A673 (cell line): ENCODE measurements at regions not wholly inside any gene's neighbourhood (a gene's known extent, or its start where the extent isn't known, plus 50 kb on each side); places are given as distances from the start of the nearest gene placed in this dataset.

Experiments
- BruUV-seq: library from RNA; stranded (reverse); fragments of 400-500 nt; replicated peaks from 2 replicates; lab custom pipeline; 2021; lab: Mats Ljungman, UMichigan
- CTCF ChIA-PET: fragments of 300-600 bp; sonication (Branson Sonifier 250); formaldehyde crosslinking; loops from one replicate; lab custom pipeline; 2022; ENCODE audit warnings: antibody characterized with exemption; lab: Charles Lee
- POLR2A ChIA-PET: fragments of 300-600 bp; sonication (Branson Sonifier 250); formaldehyde crosslinking; loops from one replicate; lab custom pipeline; 2022; ENCODE audit warnings: antibody characterized with exemption; ENCODE audit not compliant: low non-redundant PET; lab: Charles Lee
- DNase-seq: peaks from one replicate; pipeline ENCODE4 v3.0.0-alpha.2; 2015; ENCODE audit warnings: low spot score
- H3K27ac ChIP-seq: fragments of 200-600 bp; sonication (generic); 2 replicates; pipeline ENCODE4 v1.5.1; 2016; ENCODE audit warnings: mixed run types, low read depth, mild to moderate bottlenecking, mixed read lengths, antibody characterized with exemption, low read length; ENCODE audit not compliant: poor library complexity, severe bottlenecking
- H3K27me3 ChIP-seq: fragments of 200-600 bp; sonication (generic); replicated peaks from 2 replicates; pipeline ENCODE4 v1.6.1; 2017; ENCODE audit warnings: mixed run types, low read depth, mild to moderate bottlenecking, mixed read lengths, antibody characterized with exemption, low read length; ENCODE audit not compliant: insufficient read depth, poor library complexity
- H3K36me3 ChIP-seq: fragments of 200-600 bp; sonication (generic); 2 replicates; pipeline ENCODE4 v1.6.1; 2016; ENCODE audit warnings: mixed run types, mild to moderate bottlenecking, mixed read lengths, antibody characterized with exemption, low read length; ENCODE audit not compliant: insufficient read depth, poor library complexity, severe bottlenecking
- H3K4me1 ChIP-seq: fragments of 200-600 bp; sonication (generic); 2 replicates; pipeline ENCODE4 v1.6.1; 2017; ENCODE audit warnings: mixed run types, mild to moderate bottlenecking, mixed read lengths, antibody characterized with exemption, low read length; ENCODE audit not compliant: insufficient read depth, poor library complexity, severe bottlenecking
- H3K4me3 ChIP-seq: fragments of 200-600 bp; sonication (generic); 2 replicates; pipeline ENCODE4 v1.5.1; 2016; ENCODE audit warnings: low read depth, mixed run types, mild to moderate bottlenecking, mixed read lengths, low read length; ENCODE audit not compliant: poor library complexity, severe bottlenecking
- H3K9me3 ChIP-seq: fragments of 200-600 bp; sonication (generic); 2 replicates; pipeline ENCODE4 v1.6.1; 2016; ENCODE audit warnings: mixed run types, low read depth, mild to moderate bottlenecking, mixed read lengths, antibody characterized with exemption, low read length; ENCODE audit not compliant: poor library complexity, severe bottlenecking
- EZH2 ChIP-seq: fragments of 200-600 bp; sonication (generic); IDR thresholded peaks from 2 replicates; pipeline ENCODE4 v1.6.1; 2017; ENCODE audit warnings: borderline replicate concordance, low read depth, mild to moderate bottlenecking, mixed read lengths, antibody characterized with exemption, low read length; ENCODE audit not compliant: poor library complexity, severe bottlenecking
- intact Hi-C: fragments of 100-400 bp; cut with micrococcal nuclease; formaldehyde crosslinking; loops from one replicate; pipeline ENCODE4 v1.10.0; 2022; ENCODE audit not compliant: unreplicated experiment
- TF ChIP-seq, protein P1 (sequence below): fragments of 300-800, 200-600 bp; sonication (generic); conservative IDR thresholded peaks from 2 replicates; pipeline ENCODE4 v1.5.1; 2017; ENCODE audit warnings: low read depth, mild to moderate bottlenecking, antibody characterized with exemption, low read length, moderate library complexity, mixed read lengths

DNA sequence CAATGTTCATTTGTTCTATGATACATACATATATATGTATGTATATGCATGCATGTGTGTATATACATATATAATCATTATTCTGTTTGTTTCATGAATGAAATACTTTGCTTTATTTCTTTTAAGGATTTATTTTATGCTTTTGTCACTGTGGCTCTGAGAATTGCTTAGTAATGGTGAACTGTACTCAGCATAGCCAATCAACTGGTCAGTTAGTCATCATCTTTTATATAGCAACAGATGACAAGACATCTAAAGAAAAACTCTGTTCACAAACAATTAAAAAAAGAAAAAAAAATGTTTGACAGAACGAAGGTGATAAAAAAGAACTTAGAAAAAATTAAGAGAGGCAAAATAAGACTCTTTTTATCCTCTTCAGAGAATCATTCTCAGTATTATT is 1440.3 kb downstream of the PCDH9 start:
- no peak for TF ChIP-seq EZH2
- TF ChIP-seq, protein P1, sequence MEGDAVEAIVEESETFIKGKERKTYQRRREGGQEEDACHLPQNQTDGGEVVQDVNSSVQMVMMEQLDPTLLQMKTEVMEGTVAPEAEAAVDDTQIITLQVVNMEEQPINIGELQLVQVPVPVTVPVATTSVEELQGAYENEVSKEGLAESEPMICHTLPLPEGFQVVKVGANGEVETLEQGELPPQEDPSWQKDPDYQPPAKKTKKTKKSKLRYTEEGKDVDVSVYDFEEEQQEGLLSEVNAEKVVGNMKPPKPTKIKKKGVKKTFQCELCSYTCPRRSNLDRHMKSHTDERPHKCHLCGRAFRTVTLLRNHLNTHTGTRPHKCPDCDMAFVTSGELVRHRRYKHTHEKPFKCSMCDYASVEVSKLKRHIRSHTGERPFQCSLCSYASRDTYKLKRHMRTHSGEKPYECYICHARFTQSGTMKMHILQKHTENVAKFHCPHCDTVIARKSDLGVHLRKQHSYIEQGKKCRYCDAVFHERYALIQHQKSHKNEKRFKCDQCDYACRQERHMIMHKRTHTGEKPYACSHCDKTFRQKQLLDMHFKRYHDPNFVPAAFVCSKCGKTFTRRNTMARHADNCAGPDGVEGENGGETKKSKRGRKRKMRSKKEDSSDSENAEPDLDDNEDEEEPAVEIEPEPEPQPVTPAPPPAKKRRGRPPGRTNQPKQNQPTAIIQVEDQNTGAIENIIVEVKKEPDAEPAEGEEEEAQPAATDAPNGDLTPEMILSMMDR, result no peak
- ChIA-PET POLR2A (no interaction called here), CTCF (no interaction called here)
- Histone ChIP-seq H3K27ac (no peak overlapping the region), H3K9me3 (no peaks in the 10 kb centered on the region), H3K4me1 (no peaks in the 10 kb centered on the region), H3K27me3 (no peaks in the 10 kb centered on the region), H3K36me3 (no peaks in the 10 kb centered on the region), H3K4me3 (no peak overlapping the region)
- intact Hi-C loops, result no loop called here
- DNase-seq, result no peak
- BruUV-seq, result no TSS peak

- Histone ChIP-seq H3K4me1 (no peaks in the 10 kb centered on the region), H3K36me3 (no peaks in the 10 kb centered on the region), H3K27ac (no peak overlapping the region), H3K9me3 (no peaks in the 10 kb centered on the region), H3K4me3 (no peak overlapping the region), H3K27me3 (no peaks in the 10 kb centered on the region)
- POLR2A ChIA-PET, result no interaction called here
- no peak for DNase-seq
- no peak for TF ChIP-seq EZH2
- TF ChIP-seq, protein P1, result no peak
- CTCF ChIA-PET, result no interaction called here
- intact Hi-C loops, result no loop called here
- no TSS peak for BruUV-seq
Measured at GRCh38 chr13:65787082-65787481, 1443.1 kb downstream of the PCDH9 start.

GRCh38 chr13:65784088-65784816 is 1445.9 kb downstream of the PCDH9 start:
- TF ChIP-seq, protein P1, result no peak
- TF ChIP-seq EZH2, result no peak
- DNase-seq, result no peak
- Histone ChIP-seq H3K4me1 (no peaks in the 10 kb centered on the region), H3K27me3 (no peaks in the 10 kb centered on the region), H3K27ac (no peak overlapping the region), H3K36me3 (no peaks in the 10 kb centered on the region), H3K4me3 (no peak overlapping the region), H3K9me3 (no peaks in the 10 kb centered on the region)
- ChIA-PET POLR2A (no interaction called here), CTCF (no interaction called here)
- BruUV-seq, result no TSS peak
- intact Hi-C loops, result no loop called here
